Suprapubic skin (tissue), 3 donors: ENCODE measurements at regions not wholly inside any gene's neighbourhood (a gene's known extent, or its start where the extent isn't known, plus 50 kb on each side); places are given as distances from the start of the nearest gene placed in this dataset.

Source experiments
- CTCF ChIP-seq, 2 donors: fragments of 200-600 bp in 1 of 2; fragments of 450-650 bp in 1 of 2; sonication (generic) in 1 of 2; IDR thresholded peaks; one replicate each; pipeline ENCODE4 v1.5.1; 2016 to 2019; ENCODE audit warnings: antibody characterized with exemption in 2 of 2, mild to moderate bottlenecking in 1 of 2, moderate library complexity in 1 of 2
- POLR2A ChIP-seq, 2 donors: fragments of 450-650 bp; IDR thresholded peaks; one replicate each; pipeline ENCODE4 v1.6.1; 2017; ENCODE audit warnings: antibody characterized with exemption in 2 of 2, mild to moderate bottlenecking in 2 of 2, moderate library complexity in 2 of 2

DNA sequence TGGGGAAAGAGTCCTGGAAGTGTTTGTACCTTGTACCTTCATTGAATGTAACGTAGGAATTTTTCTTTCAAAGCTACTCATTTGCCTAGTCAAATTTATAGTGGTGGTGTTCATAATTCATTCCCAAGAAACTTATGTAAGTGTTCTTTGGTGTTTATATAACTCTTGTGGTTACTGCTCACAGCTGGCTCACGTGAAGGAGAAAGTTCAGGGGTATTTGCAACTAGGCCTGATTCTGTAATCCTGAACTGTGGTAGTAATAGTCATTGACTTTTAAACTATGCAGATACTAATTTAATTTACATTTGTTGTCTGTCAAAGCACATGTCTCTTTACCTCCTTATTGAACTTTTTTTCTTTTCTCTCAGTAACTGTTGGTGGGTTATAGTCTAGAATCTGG, 50.5 kb upstream of the TEX264 start:
- TF ChIP-seq CTCF (IDR thresholded peaks at IDR 0.05), result no peak
- no peak for TF ChIP-seq POLR2A (IDR thresholded peaks at IDR 0.05)
